HEK293 (cell line): ENCODE measurements at regions not wholly inside any gene's neighbourhood (a gene's known extent, or its start where the extent isn't known, plus 50 kb on each side); places are given as distances from the start of the nearest gene placed in this dataset.

Experiments
- CTCF ChIA-PET: fragments of 350-600 bp; formaldehyde crosslinking; extraction: SDS; loops from one replicate; lab custom pipeline; 2021; ENCODE audit warnings: antibody characterized with exemption; lab: Yijun Ruan, JAX
- POLR2A ChIA-PET: fragments of 300-600 bp; formaldehyde crosslinking; extraction: SDS; loops from one replicate; lab custom pipeline; 2020; ENCODE audit warnings: antibody characterized with exemption, inconsistent platforms; lab: Yijun Ruan, JAX
- H3K27ac ChIP-seq: fragments of 200-500 bp; sonication (Bioruptor generic); 2 replicates; pipeline ENCODE4 v1.5.1; 2014; ENCODE audit warnings: low read depth, low read length, control low read depth, inconsistent platforms; ENCODE audit errors: extremely low read depth
- H3K36me3 ChIP-seq, 2 experiments: fragments of 200-500 bp in 1 of 2; sonication (Bioruptor generic) in 1 of 2; 1 replicate in 1 of 2; 2 replicates in 1 of 2; pipeline ENCODE4 v1.5.1; 2014 to 2017; ENCODE audit warnings: inconsistent platforms in 2 of 2, low read length in 2 of 2; ENCODE audit not compliant: control insufficient read depth in 2 of 2, insufficient read depth in 1 of 2
- H3K4me1 ChIP-seq: fragments of 200-500 bp; sonication (Bioruptor generic); 2 replicates; pipeline ENCODE4 v1.5.1; 2014; ENCODE audit warnings: mild to moderate bottlenecking, low read length, inconsistent platforms; ENCODE audit not compliant: control insufficient read depth, insufficient read depth
- H3K4me3 ChIP-seq: 2 replicates; pipeline ENCODE4 v1.5.1; 2011; ENCODE audit warnings: low read depth, mild to moderate bottlenecking, control low read depth, low read length, moderate library complexity
- H3K9me3 ChIP-seq: fragments of 200-500 bp; sonication (Bioruptor generic); 2 replicates; pipeline ENCODE4 v1.5.1; 2014; ENCODE audit warnings: low read depth, low read length, inconsistent platforms; ENCODE audit not compliant: control insufficient read depth, insufficient read depth
- BCL11B ChIP-seq: fragments of 450-650 bp; formaldehyde crosslinking; IDR thresholded peaks from 2 replicates; pipeline ENCODE4 v1.5.1; 2016; ENCODE audit warnings: low read depth, missing biosample characterization, missing genetic modification characterization
- SCRT2 ChIP-seq: fragments of 450-650 bp; formaldehyde crosslinking; IDR thresholded peaks from 2 replicates; pipeline ENCODE4 v1.5.1; 2016; ENCODE audit warnings: missing biosample characterization, missing genetic modification characterization
- ZBTB21 ChIP-seq: fragments of 450-650 bp; formaldehyde crosslinking; IDR thresholded peaks from 2 replicates; pipeline ENCODE4 v1.5.1; 2017; ENCODE audit warnings: missing biosample characterization, missing genetic modification characterization
- ZEB2 ChIP-seq: fragments of 450-650 bp; formaldehyde crosslinking; IDR thresholded peaks from 2 replicates; pipeline ENCODE4 v1.5.1; 2016; ENCODE audit warnings: missing biosample characterization, missing genetic modification characterization
- ZFP69B ChIP-seq: fragments of 450-650 bp; formaldehyde crosslinking; IDR thresholded peaks from 2 replicates; pipeline ENCODE4 v1.5.1; 2016; ENCODE audit warnings: missing biosample characterization, missing genetic modification characterization
- ZNF174 ChIP-seq: fragments of 450-650 bp; formaldehyde crosslinking; IDR thresholded peaks from 2 replicates; pipeline ENCODE4 v1.5.0; 2017; ENCODE audit warnings: missing biosample characterization, mild to moderate bottlenecking, missing genetic modification characterization
- ZNF324 ChIP-seq: fragments of 450-650 bp; formaldehyde crosslinking; IDR thresholded peaks from 2 replicates; pipeline ENCODE4 v1.5.1; 2016; ENCODE audit warnings: missing biosample characterization, missing genetic modification characterization
- ZNF341 ChIP-seq: fragments of 450-650 bp; formaldehyde crosslinking; IDR thresholded peaks from 2 replicates; pipeline ENCODE4; 2016; ENCODE audit warnings: low read depth, missing biosample characterization, missing genetic modification characterization
- ZNF354C ChIP-seq: fragments of 450-650 bp; formaldehyde crosslinking; IDR thresholded peaks from 2 replicates; pipeline ENCODE4 v1.5.1; 2016; ENCODE audit warnings: missing biosample characterization, missing genetic modification characterization, low read depth, borderline replicate concordance
- ZNF394 ChIP-seq: fragments of 450-650 bp; formaldehyde crosslinking; IDR thresholded peaks from 2 replicates; pipeline ENCODE4 v1.5.1; 2016; ENCODE audit warnings: missing biosample characterization, missing genetic modification characterization, mild to moderate bottlenecking, moderate library complexity, borderline replicate concordance
- ZNF521 ChIP-seq: fragments of 450-650 bp; formaldehyde crosslinking; IDR thresholded peaks from 2 replicates; pipeline ENCODE4 v1.5.1; 2017; ENCODE audit warnings: missing biosample characterization, mild to moderate bottlenecking, missing genetic modification characterization
- TF ChIP-seq, protein P1 (sequence below): fragments of 450-650 bp; formaldehyde crosslinking; IDR thresholded peaks from 2 replicates; pipeline ENCODE4 v1.5.1; 2017; ENCODE audit warnings: missing biosample characterization, missing genetic modification characterization
- TF ChIP-seq, protein P2 (sequence below): fragments of 450-650 bp; formaldehyde crosslinking; IDR thresholded peaks from 2 replicates; pipeline ENCODE4; 2016; ENCODE audit warnings: missing biosample characterization, missing genetic modification characterization
- TF ChIP-seq, protein P3 (sequence below): fragments of 450-650 bp; formaldehyde crosslinking; optimal IDR thresholded peaks from 2 replicates; pipeline ENCODE3; 2016; ENCODE audit warnings: missing biosample characterization, mild to moderate bottlenecking, missing genetic modification characterization
- TF ChIP-seq, protein P4 (sequence below): fragments of 450-650 bp; formaldehyde crosslinking; IDR thresholded peaks from 2 replicates; pipeline ENCODE4 v1.5.1; 2016; ENCODE audit warnings: missing biosample characterization, missing genetic modification characterization
- TF ChIP-seq, protein P5 (sequence below): fragments of 450-650 bp; formaldehyde crosslinking; IDR thresholded peaks from 2 replicates; pipeline ENCODE4 v1.5.1; 2016; ENCODE audit warnings: missing biosample characterization, missing genetic modification characterization, low read depth
- TF ChIP-seq, protein P6 (sequence below): fragments of 450-650 bp; formaldehyde crosslinking; IDR thresholded peaks from 2 replicates; pipeline ENCODE4 v1.5.1; 2016; ENCODE audit warnings: missing biosample characterization, missing genetic modification characterization

DNA sequence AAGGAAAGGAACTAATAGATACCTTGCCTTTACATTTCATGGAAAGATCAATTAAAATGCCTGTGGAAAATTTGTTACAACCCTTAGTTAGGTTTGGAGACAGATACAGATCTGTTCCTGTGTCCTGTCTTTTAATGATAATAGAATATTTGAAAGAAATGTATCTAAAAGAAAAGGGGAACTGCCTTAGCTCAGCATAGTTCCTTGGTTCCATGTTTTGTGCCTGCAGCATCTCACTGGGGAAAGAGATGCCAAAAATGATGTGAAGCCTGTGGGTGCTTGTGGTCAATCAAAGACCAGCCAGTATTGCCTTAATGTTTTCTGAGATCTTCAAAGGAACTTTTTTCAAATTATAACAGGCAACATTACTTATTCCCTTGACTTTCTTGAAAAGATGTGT is 147.6 kb downstream of the ADCYAP1 start:
- H3K9me3 ChIP-seq, result no peaks in the 10 kb centered on the region; the same call in 1 of the 2 replicates
- H3K4me3 ChIP-seq, result no peak overlapping the region
- CTCF ChIA-PET, result interaction anchor here (0.7 kb wide), 1 partner anchor 628 kb away, joined by 3 read pairs; no protein-coding TSS in a partner anchor
- no peaks in the 10 kb centered on the region for H3K36me3 ChIP-seq
- H3K27ac ChIP-seq, result no peak overlapping the region
- H3K4me1 ChIP-seq, result no peaks in the 10 kb centered on the region
- POLR2A ChIA-PET, result no interaction called here
- TF ChIP-seq ZNF341 (tag by site-specific recombination) (no peak), ZNF324 (tag by site-specific recombination) (no peak), BCL11B (tag by site-specific recombination) (no peak), ZNF394 (tag by site-specific recombination) (no peak), ZNF521 (tag by site-specific recombination) (no peak), SCRT2 (tag by site-specific recombination) (no peak)
- TF ChIP-seq, protein P1, sequence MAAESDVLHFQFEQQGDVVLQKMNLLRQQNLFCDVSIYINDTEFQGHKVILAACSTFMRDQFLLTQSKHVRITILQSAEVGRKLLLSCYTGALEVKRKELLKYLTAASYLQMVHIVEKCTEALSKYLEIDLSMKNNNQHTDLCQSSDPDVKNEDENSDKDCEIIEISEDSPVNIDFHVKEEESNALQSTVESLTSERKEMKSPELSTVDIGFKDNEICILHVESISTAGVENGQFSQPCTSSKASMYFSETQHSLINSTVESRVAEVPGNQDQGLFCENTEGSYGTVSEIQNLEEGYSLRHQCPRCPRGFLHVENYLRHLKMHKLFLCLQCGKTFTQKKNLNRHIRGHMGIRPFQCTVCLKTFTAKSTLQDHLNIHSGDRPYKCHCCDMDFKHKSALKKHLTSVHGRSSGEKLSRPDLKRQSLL, result no peak

DNA sequence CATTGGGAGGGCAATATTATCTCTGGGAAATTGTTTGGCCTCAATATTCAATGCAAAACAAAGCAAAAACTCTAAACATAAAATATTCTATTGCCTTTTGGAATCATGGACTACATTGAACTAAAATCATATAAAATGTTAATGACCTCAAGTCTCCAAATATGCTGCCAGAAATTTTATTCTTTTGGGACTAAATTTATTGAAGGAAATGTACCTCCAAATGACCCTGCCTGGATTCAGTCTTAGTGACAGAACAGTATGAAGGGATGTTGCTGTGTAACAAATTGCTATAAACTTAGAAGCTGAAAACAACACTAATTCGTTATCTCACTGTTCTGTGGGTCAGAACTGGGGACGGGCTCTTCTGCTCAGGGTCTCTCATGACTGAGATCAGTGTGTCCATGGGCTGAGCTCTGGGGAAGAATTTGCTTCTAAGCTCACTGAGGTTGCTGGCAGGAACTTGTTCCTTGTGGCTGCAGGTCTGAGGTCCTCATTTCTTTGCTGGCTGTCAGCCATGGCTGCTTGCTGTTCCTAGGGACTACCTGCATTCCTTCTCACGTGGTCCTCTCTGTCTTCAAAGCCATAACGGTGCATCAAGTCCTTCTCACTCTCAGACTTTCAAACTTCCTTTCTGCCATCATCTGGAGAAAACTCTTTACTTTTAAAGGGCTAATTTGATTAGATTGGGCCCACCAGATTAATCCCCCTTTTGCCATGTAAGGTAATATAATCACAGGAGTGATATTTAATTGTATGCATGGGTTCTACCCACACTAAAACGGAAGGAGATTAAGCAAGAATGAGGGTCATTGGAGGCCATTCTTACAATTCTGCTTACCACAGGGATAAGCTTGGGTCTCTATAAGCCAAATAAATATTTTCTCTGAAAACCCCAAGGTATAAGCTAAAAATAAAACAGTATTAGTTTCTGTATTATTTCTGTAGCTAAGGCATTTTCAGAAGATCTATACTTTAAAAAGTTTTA is 149.0 kb downstream of the ADCYAP1 start:
- Histone ChIP-seq H3K4me3 (no peak overlapping the region), H3K36me3 (no peaks in the 10 kb centered on the region), H3K27ac (no peak overlapping the region), H3K9me3 (no peaks in the 10 kb centered on the region; the same call in 1 of the 2 replicates), H3K4me1 (no peaks in the 10 kb centered on the region)
- CTCF ChIA-PET, result interaction anchor here (1.0 kb wide), 1 partner anchor 92 kb away, joined by 3 read pairs; no protein-coding TSS in a partner anchor
- TF ChIP-seq ZNF341 (tag by site-specific recombination) (no peak), ZNF174 (tag by site-specific recombination) (no peak), ZNF354C (no peak), ZBTB21 (no peak), ZFP69B (no peak), ZNF521 (tag by site-specific recombination) (no peak), BCL11B (tag by site-specific recombination) (no peak), ZEB2 (tag by site-specific recombination) (no peak)
- TF ChIP-seq, protein P2, sequence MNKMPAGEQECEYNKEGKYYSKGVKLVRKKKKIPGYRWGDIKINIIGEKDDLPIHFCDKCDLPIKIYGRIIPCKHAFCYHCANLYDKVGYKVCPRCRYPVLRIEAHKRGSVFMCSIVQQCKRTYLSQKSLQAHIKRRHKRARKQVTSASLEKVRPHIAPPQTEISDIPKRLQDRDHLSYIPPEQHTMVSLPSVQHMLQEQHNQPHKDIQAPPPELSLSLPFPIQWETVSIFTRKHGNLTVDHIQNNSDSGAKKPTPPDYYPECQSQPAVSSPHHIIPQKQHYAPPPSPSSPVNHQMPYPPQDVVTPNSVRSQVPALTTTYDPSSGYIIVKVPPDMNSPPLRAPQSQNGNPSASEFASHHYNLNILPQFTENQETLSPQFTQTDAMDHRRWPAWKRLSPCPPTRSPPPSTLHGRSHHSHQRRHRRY (tag by site-specific recombination), result no peak
- TF ChIP-seq, protein P3, sequence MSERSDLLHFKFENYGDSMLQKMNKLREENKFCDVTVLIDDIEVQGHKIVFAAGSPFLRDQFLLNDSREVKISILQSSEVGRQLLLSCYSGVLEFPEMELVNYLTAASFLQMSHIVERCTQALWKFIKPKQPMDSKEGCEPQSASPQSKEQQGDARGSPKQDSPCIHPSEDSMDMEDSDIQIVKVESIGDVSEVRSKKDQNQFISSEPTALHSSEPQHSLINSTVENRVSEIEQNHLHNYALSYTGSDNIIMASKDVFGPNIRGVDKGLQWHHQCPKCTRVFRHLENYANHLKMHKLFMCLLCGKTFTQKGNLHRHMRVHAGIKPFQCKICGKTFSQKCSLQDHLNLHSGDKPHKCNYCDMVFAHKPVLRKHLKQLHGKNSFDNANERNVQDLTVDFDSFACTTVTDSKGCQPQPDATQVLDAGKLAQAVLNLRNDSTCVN (tag by site-specific recombination), result no peak
- TF ChIP-seq, protein P4, sequence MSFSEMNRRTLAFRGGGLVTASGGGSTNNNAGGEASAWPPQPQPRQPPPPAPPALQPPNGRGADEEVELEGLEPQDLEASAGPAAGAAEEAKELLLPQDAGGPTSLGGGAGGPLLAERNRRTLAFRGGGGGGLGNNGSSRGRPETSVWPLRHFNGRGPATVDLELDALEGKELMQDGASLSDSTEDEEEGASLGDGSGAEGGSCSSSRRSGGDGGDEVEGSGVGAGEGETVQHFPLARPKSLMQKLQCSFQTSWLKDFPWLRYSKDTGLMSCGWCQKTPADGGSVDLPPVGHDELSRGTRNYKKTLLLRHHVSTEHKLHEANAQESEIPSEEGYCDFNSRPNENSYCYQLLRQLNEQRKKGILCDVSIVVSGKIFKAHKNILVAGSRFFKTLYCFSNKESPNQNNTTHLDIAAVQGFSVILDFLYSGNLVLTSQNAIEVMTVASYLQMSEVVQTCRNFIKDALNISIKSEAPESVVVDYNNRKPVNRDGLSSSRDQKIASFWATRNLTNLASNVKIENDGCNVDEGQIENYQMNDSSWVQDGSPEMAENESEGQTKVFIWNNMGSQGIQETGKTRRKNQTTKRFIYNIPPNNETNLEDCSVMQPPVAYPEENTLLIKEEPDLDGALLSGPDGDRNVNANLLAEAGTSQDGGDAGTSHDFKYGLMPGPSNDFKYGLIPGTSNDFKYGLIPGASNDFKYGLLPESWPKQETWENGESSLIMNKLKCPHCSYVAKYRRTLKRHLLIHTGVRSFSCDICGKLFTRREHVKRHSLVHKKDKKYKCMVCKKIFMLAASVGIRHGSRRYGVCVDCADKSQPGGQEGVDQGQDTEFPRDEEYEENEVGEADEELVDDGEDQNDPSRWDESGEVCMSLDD (tag by site-specific recombination), result no peak
- TF ChIP-seq, protein P5, sequence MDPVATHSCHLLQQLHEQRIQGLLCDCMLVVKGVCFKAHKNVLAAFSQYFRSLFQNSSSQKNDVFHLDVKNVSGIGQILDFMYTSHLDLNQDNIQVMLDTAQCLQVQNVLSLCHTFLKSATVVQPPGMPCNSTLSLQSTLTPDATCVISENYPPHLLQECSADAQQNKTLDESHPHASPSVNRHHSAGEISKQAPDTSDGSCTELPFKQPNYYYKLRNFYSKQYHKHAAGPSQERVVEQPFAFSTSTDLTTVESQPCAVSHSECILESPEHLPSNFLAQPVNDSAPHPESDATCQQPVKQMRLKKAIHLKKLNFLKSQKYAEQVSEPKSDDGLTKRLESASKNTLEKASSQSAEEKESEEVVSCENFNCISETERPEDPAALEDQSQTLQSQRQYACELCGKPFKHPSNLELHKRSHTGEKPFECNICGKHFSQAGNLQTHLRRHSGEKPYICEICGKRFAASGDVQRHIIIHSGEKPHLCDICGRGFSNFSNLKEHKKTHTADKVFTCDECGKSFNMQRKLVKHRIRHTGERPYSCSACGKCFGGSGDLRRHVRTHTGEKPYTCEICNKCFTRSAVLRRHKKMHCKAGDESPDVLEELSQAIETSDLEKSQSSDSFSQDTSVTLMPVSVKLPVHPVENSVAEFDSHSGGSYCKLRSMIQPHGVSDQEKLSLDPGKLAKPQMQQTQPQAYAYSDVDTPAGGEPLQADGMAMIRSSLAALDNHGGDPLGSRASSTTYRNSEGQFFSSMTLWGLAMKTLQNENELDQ (tag by site-specific recombination), result no peak
- TF ChIP-seq, protein P6, sequence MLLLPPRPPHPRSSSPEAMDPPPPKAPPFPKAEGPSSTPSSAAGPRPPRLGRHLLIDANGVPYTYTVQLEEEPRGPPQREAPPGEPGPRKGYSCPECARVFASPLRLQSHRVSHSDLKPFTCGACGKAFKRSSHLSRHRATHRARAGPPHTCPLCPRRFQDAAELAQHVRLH (tag by site-specific recombination), result no peak
- POLR2A ChIA-PET, result no interaction called here
